ENCODE measurements at regions not wholly inside any gene's neighbourhood (a gene's known extent, or its start where the extent isn't known, plus 50 kb on each side); places are given as distances from the start of the nearest gene placed in this dataset.

- TF ChIP-seq, protein P1, sequence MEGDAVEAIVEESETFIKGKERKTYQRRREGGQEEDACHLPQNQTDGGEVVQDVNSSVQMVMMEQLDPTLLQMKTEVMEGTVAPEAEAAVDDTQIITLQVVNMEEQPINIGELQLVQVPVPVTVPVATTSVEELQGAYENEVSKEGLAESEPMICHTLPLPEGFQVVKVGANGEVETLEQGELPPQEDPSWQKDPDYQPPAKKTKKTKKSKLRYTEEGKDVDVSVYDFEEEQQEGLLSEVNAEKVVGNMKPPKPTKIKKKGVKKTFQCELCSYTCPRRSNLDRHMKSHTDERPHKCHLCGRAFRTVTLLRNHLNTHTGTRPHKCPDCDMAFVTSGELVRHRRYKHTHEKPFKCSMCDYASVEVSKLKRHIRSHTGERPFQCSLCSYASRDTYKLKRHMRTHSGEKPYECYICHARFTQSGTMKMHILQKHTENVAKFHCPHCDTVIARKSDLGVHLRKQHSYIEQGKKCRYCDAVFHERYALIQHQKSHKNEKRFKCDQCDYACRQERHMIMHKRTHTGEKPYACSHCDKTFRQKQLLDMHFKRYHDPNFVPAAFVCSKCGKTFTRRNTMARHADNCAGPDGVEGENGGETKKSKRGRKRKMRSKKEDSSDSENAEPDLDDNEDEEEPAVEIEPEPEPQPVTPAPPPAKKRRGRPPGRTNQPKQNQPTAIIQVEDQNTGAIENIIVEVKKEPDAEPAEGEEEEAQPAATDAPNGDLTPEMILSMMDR (conservative IDR thresholded peaks at IDR 0.05 in 1 of 2, IDR thresholded peaks at IDR 0.05 in 1 of 2; ENCODE audit: low read depth in 1 of 2, low read length in 2 of 2): no peak
- TF ChIP-seq EZH2 (IDR thresholded peaks at IDR 0.05; ENCODE audit: low read length, missing control alignments): no peak
Observed at GRCh38 chr10:86601956-86602602, 52.3 kb upstream of the OPN4 start.
